SK-N-SH treated with all-trans-retinoic acid at 6 μM for 48 hours (cell line): ENCODE measurements at regions not wholly inside any gene's neighbourhood (a gene's known extent, or its start where the extent isn't known, plus 50 kb on each side); places are given as distances from the start of the nearest gene placed in this dataset.

Source experiments
- ATAC-seq: fragments of 200-7000 bp; cut with Tn5 transposase; 3 replicates; pipeline ENCODE4 v1.9.1; 2020; ENCODE audit warnings: mild to moderate bottlenecking, moderate library complexity
- ARNTL ChIP-seq: fragments of 450-650 bp; formaldehyde crosslinking; IDR thresholded peaks from 2 replicates; pipeline ENCODE4 v1.5.0; 2020; ENCODE audit warnings: low read depth, mild to moderate bottlenecking, moderate library complexity, borderline replicate concordance
- BACH2 ChIP-seq: fragments of 250-450 bp; sonication (Bioruptor Pico); IDR thresholded peaks from 2 replicates; pipeline ENCODE4 v1.9.0; 2021; ENCODE audit warnings: mild to moderate bottlenecking, borderline replicate concordance
- CSDC2 ChIP-seq: fragments of 250-450 bp; sonication (Bioruptor Pico); IDR thresholded peaks from 2 replicates; pipeline ENCODE4 v1.5.0; 2020; ENCODE audit warnings: mild to moderate bottlenecking, moderate library complexity
- ESRRG ChIP-seq: fragments of 250-450 bp; sonication (Bioruptor Pico); IDR thresholded peaks from 2 replicates; pipeline ENCODE4 v1.6.1; 2021; ENCODE audit warnings: mild to moderate bottlenecking
- GLIS3 ChIP-seq: fragments of 250-450 bp; sonication (Bioruptor Pico); IDR thresholded peaks from 2 replicates; pipeline ENCODE4 v1.5.0; 2020; ENCODE audit warnings: mild to moderate bottlenecking, moderate library complexity
- ISL1 ChIP-seq: fragments of 250-450 bp; sonication (Bioruptor Pico); IDR thresholded peaks from 2 replicates; pipeline ENCODE4 v2.1.2; 2022; ENCODE audit warnings: mild to moderate bottlenecking, moderate library complexity
- OSR1 ChIP-seq: fragments of 250-450 bp; sonication (Bioruptor Pico); IDR thresholded peaks from 2 replicates; pipeline ENCODE4 v1.8.0; 2022; ENCODE audit warnings: moderate library complexity, mild to moderate bottlenecking, inconsistent platforms
- PATZ1 ChIP-seq: fragments of 250-450 bp; sonication (Bioruptor Pico); IDR thresholded peaks from 2 replicates; pipeline ENCODE4 v1.8.0; 2020; ENCODE audit warnings: mild to moderate bottlenecking, moderate library complexity, borderline replicate concordance
- PPARA ChIP-seq: fragments of 250-450 bp; sonication (Bioruptor Pico); IDR thresholded peaks from 2 replicates; pipeline ENCODE4 v1.5.0; 2020; ENCODE audit warnings: mild to moderate bottlenecking, borderline replicate concordance
- RARB ChIP-seq: fragments of 250-450 bp; sonication (Bioruptor Pico); IDR thresholded peaks from 2 replicates; pipeline ENCODE4 v1.8.0; 2021; ENCODE audit warnings: mild to moderate bottlenecking, moderate library complexity
- SNAI2 ChIP-seq: fragments of 250-450 bp; sonication (Bioruptor Pico); IDR thresholded peaks from 2 replicates; pipeline ENCODE4 v1.5.0; 2020; ENCODE audit warnings: mild to moderate bottlenecking, moderate library complexity
- TOX ChIP-seq: fragments of 250-450 bp; sonication (Bioruptor Pico); IDR thresholded peaks from 2 replicates; pipeline ENCODE4 v1.8.0; 2021; ENCODE audit warnings: mild to moderate bottlenecking, moderate library complexity, borderline replicate concordance
- TSHZ2 ChIP-seq: fragments of 250-450 bp; sonication (Bioruptor Pico); IDR thresholded peaks from 2 replicates; pipeline ENCODE4 v1.5.0; 2020; ENCODE audit warnings: mild to moderate bottlenecking, moderate library complexity
- ZC3H10 ChIP-seq: fragments of 250-450 bp; sonication (Bioruptor Pico); IDR thresholded peaks from 2 replicates; pipeline ENCODE4 v1.5.1; 2021; ENCODE audit warnings: mild to moderate bottlenecking, moderate library complexity
- ZFP3 ChIP-seq: fragments of 250-450 bp; sonication (Bioruptor Pico); IDR thresholded peaks from 2 replicates; pipeline ENCODE4 v1.5.0; 2020; ENCODE audit warnings: mild to moderate bottlenecking, moderate library complexity
- ZFP30 ChIP-seq: fragments of 450-650 bp; formaldehyde crosslinking; IDR thresholded peaks from 2 replicates; pipeline ENCODE4 v1.5.0; 2022; ENCODE audit warnings: mild to moderate bottlenecking, moderate library complexity
- ZNF565 ChIP-seq: fragments of 450-650 bp; formaldehyde crosslinking; conservative IDR thresholded peaks from 2 replicates; pipeline ENCODE4 v1.5.0; 2020; ENCODE audit warnings: low read depth, mild to moderate bottlenecking, moderate library complexity
- ZNF70 ChIP-seq: fragments of 450-650 bp; formaldehyde crosslinking; IDR thresholded peaks from 2 replicates; pipeline ENCODE4 v1.5.0; 2020; ENCODE audit warnings: mild to moderate bottlenecking, moderate library complexity
- ZNF8 ChIP-seq: fragments of 450-650 bp; formaldehyde crosslinking; IDR thresholded peaks from 2 replicates; pipeline ENCODE4 v1.5.0; 2020; ENCODE audit warnings: mild to moderate bottlenecking, moderate library complexity
- TF ChIP-seq, protein P1 (sequence below): fragments of 250-450 bp; sonication (Bioruptor Pico); IDR thresholded peaks from 2 replicates; pipeline ENCODE4 v1.5.1; 2020; ENCODE audit warnings: low read depth, mild to moderate bottlenecking, moderate library complexity
- TF ChIP-seq, protein P2 (sequence below): fragments of 250-450 bp; sonication (Bioruptor Pico); IDR thresholded peaks from 2 replicates; pipeline ENCODE4 v1.8.0; 2021; ENCODE audit warnings: low read depth, mild to moderate bottlenecking, moderate library complexity, borderline replicate concordance

DNA sequence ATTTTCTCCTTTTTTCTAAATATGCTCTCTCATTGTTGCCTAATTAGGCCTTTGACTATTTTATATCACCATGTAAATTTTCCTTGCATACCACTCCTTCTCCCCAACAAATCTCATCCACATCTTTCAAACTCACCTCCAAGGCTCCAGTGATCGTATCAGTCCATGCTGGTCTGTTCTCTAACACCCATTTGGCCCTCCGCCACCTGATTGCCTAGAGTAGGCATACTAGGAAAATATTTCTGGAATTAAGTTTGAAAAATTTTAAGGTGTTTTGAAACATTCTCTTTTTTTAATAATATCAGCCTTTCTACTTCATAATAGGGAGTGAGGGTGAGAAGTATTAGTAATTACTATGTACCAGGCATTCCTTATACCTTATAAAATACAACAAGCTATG lies 473.9 kb downstream of the FGF9 start:
- TF ChIP-seq OSR1, result no peak
- TF ChIP-seq CSDC2 (CRISPR knock-in tag), result no peak
- no peak for TF ChIP-seq ZNF70 (CRISPR knock-in tag)
- TF ChIP-seq TOX (CRISPR knock-in tag), result no peak
- TF ChIP-seq ESRRG (CRISPR knock-in tag), result no peak
- no peak for TF ChIP-seq PATZ1
- no peak for TF ChIP-seq PPARA (CRISPR knock-in tag)
- no peak for TF ChIP-seq TSHZ2 (CRISPR knock-in tag)
- TF ChIP-seq BACH2 (CRISPR knock-in tag), result no peak
- TF ChIP-seq RARB (CRISPR knock-in tag), result no peak
- TF ChIP-seq, protein P1, sequence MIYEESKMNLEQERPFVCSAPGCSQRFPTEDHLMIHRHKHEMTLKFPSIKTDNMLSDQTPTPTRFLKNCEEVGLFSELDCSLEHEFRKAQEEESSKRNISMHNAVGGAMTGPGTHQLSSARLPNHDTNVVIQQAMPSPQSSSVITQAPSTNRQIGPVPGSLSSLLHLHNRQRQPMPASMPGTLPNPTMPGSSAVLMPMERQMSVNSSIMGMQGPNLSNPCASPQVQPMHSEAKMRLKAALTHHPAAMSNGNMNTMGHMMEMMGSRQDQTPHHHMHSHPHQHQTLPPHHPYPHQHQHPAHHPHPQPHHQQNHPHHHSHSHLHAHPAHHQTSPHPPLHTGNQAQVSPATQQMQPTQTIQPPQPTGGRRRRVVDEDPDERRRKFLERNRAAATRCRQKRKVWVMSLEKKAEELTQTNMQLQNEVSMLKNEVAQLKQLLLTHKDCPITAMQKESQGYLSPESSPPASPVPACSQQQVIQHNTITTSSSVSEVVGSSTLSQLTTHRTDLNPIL (CRISPR knock-in tag), result no peak
- TF ChIP-seq ZNF565, result no peak
- no peak for TF ChIP-seq ZFP30 (CRISPR knock-in tag)
- no peak for TF ChIP-seq SNAI2 (CRISPR knock-in tag)
- TF ChIP-seq ISL1, result no peak
- no peak for TF ChIP-seq GLIS3 (CRISPR knock-in tag)
- no peak for TF ChIP-seq ZC3H10
- no peak for TF ChIP-seq ZFP3 (CRISPR knock-in tag)
- no peak for ATAC-seq

- TF ChIP-seq ZFP3 (CRISPR knock-in tag), result no peak
- TF ChIP-seq ZNF565, result no peak
- TF ChIP-seq ISL1, result no peak
- no peak for TF ChIP-seq ARNTL
- no peak for ATAC-seq
These were observed 477.3 kb downstream of the FGF9 start for GRCh38 chr13:22148187-22148586.

DNA sequence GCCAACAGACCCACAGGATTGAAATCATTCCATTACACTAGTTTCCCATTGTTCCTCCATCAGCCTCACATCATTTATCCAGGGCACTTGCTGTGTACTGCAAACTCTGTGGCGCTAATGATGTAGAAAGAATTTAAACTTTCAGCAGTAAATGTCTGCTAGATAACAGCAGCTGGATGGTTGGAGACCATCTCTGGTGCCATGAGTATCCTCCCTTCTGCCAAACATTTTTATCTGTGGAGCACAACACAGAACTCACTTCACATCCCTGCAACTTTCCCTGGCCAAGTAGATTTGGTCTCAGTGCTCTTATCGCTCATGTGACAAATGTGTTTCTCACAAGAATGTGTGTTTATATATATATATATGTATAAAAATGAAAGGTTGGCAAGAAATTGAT lies 481.9 kb downstream of the FGF9 start:
- ATAC-seq, result no peak
- TF ChIP-seq ZFP30 (CRISPR knock-in tag) (no peak), BACH2 (CRISPR knock-in tag) (no peak), TOX (CRISPR knock-in tag) (no peak), OSR1 (no peak)
- TF ChIP-seq, all 23 proteins: peak for 0

DNA sequence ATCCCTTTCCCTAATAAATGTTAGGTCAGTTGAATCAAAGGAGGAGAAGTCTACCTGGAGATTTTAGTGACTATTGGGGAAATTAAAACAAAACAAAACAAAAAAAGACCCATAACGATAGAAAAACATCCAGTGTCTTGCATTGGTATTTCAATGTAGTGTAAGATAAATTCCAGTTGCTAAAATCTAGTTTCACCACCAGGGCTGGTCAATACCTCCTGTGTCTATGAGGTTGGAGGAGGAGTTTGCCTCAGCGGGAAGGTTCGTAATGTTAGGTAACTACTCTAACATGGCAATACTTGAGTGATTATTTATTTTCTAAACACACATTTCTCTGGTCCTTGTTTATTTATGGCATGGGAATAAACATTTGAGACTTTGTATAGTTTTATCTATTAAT lies 483.2 kb downstream of the FGF9 start:
- no peak for ATAC-seq
- no peak for TF ChIP-seq PATZ1
- no peak for TF ChIP-seq ISL1
- no peak for TF ChIP-seq TOX (CRISPR knock-in tag)
- TF ChIP-seq, protein P1 (CRISPR knock-in tag), result no peak
- TF ChIP-seq BACH2 (CRISPR knock-in tag), result no peak
- no peak for TF ChIP-seq ZFP3 (CRISPR knock-in tag)
- TF ChIP-seq ZNF70 (CRISPR knock-in tag), result no peak
- no peak for TF ChIP-seq ZNF8
- TF ChIP-seq, protein P2, sequence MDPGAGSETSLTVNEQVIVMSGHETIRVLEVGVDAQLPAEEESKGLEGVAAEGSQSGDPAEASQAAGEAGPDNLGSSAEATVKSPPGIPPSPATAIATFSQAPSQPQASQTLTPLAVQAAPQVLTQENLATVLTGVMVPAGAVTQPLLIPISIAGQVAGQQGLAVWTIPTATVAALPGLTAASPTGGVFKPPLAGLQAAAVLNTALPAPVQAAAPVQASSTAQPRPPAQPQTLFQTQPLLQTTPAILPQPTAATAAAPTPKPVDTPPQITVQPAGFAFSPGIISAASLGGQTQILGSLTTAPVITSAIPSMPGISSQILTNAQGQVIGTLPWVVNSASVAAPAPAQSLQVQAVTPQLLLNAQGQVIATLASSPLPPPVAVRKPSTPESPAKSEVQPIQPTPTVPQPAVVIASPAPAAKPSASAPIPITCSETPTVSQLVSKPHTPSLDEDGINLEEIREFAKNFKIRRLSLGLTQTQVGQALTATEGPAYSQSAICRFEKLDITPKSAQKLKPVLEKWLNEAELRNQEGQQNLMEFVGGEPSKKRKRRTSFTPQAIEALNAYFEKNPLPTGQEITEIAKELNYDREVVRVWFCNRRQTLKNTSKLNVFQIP (CRISPR knock-in tag), result no peak
- no peak for TF ChIP-seq CSDC2 (CRISPR knock-in tag)
- TF ChIP-seq PPARA (CRISPR knock-in tag), result no peak
- no peak for TF ChIP-seq ARNTL
- no peak for TF ChIP-seq ZC3H10
- TF ChIP-seq ESRRG (CRISPR knock-in tag), result no peak
- no peak for TF ChIP-seq GLIS3 (CRISPR knock-in tag)
- no peak for TF ChIP-seq ZNF565
